Endothelial cell (in vitro differentiated cells): ENCODE measurements at regions not wholly inside any gene's neighbourhood (a gene's known extent, or its start where the extent isn't known, plus 50 kb on each side); places are given as distances from the start of the nearest gene placed in this dataset.

Source experiments
- DNase-seq: peaks from one replicate; pipeline ENCODE4 v3.0.0; 2021; ENCODE audit warnings: low spot score
- H3K27ac Mint-ChIP-seq: one replicate; pipeline ENCODE4 v1.8.0; 2021; ENCODE audit warnings: mixed read lengths, inconsistent platforms; ENCODE audit not compliant: unreplicated experiment
- H3K27me3 Mint-ChIP-seq: one replicate; pipeline ENCODE4 v1.8.0; 2021; ENCODE audit warnings: mild to moderate bottlenecking, moderate library complexity, mixed read lengths, inconsistent platforms; ENCODE audit not compliant: unreplicated experiment
- H3K36me3 Mint-ChIP-seq: one replicate; pipeline ENCODE4 v1.8.0; 2021; ENCODE audit warnings: mild to moderate bottlenecking, low read depth, mixed read lengths, inconsistent platforms; ENCODE audit not compliant: unreplicated experiment
- H3K4me1 Mint-ChIP-seq: one replicate; pipeline ENCODE4 v1.8.0; 2021; ENCODE audit warnings: mild to moderate bottlenecking, mixed read lengths, inconsistent platforms; ENCODE audit not compliant: unreplicated experiment
- H3K4me3 Mint-ChIP-seq: one replicate; pipeline ENCODE4 v1.8.0; 2021; ENCODE audit warnings: mild to moderate bottlenecking, mixed read lengths, inconsistent platforms; ENCODE audit not compliant: unreplicated experiment
- H3K9me3 Mint-ChIP-seq: one replicate; pipeline ENCODE4 v1.8.0; 2021; ENCODE audit warnings: mixed read lengths, inconsistent platforms; ENCODE audit not compliant: unreplicated experiment
- CTCF ChIP-seq: fragments of 200-600 bp; sonication (generic); IDR thresholded peaks from one replicate; pipeline ENCODE4 v1.5.0; 2021; ENCODE audit warnings: antibody characterized with exemption; ENCODE audit not compliant: unreplicated experiment

- Mint-ChIP-seq H3K27me3 (peaks cover 1% of the 10 kb centered on the region), H3K4me3 (no peak overlapping the region), H3K9me3 (no peaks in the 10 kb centered on the region), H3K36me3 (no peaks in the 10 kb centered on the region), H3K27ac (no peak overlapping the region), H3K4me1 (no peaks in the 10 kb centered on the region)
- no peak for DNase-seq
- no peak for TF ChIP-seq CTCF
Observed at GRCh38 chr9:1416261-1416660, 366.1 kb downstream of the DMRT2 start.

- Mint-ChIP-seq H3K4me1 (no peaks in the 10 kb centered on the region), H3K27me3 (peaks cover 1% of the 10 kb centered on the region), H3K9me3 (no peaks in the 10 kb centered on the region), H3K36me3 (no peaks in the 10 kb centered on the region), H3K4me3 (no peak overlapping the region), H3K27ac (no peak overlapping the region)
- no peak for DNase-seq
- no peak for TF ChIP-seq CTCF
Observed at GRCh38 chr9:1421436-1421835, 371.3 kb downstream of the DMRT2 start.

DNA sequence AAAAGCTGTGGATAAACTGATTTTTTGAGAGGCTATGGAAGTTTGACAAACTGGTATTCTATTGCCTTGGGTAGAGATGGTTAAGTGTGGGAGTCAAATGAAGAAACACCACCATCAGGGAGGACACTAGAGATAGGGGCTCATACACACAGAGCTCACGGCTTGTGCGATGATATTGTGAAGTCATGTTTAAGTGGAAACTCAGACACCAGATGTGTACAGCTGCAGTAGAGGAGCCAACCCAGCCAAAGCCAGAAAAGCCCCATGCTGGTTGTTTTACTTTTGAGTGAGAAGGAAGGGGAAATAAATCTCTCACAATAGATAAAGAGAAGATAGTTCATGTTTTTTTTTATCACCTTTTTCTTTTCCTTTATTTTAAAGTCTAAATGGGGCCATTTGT is 377.7 kb downstream of the DMRT2 start:
- no peak overlapping the region for H3K27ac Mint-ChIP-seq
- no peak for TF ChIP-seq CTCF
- no peak overlapping the region for H3K4me3 Mint-ChIP-seq
- no peaks in the 10 kb centered on the region for H3K4me1 Mint-ChIP-seq
- no peak for DNase-seq
- H3K36me3 Mint-ChIP-seq: no peaks in the 10 kb centered on the region
- H3K27me3 Mint-ChIP-seq: no peaks in the 10 kb centered on the region
- no peaks in the 10 kb centered on the region for H3K9me3 Mint-ChIP-seq

DNA sequence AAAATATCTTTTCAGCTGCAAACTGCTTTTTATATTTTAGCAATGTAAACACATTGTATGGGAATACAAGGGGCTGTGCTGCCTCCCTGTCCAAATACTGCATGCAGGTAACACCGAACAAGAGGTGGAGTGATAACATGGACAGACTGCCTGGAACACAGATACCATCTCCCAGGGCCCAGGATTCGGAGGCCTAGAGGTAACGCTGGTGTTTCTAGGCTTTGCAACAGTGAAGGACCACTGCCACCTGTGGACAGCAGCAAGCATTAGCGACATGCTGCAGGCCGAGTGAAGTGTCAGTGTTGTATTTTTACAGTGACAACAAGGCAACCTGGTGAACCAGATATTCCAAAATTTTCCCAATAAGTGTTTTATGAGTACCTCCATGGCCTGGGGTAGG is 379.1 kb downstream of the DMRT2 start:
- Mint-ChIP-seq H3K4me3 (no peak overlapping the region), H3K27me3 (no peaks in the 10 kb centered on the region), H3K9me3 (no peaks in the 10 kb centered on the region), H3K36me3 (no peaks in the 10 kb centered on the region), H3K27ac (no peak overlapping the region), H3K4me1 (no peaks in the 10 kb centered on the region)
- DNase-seq: peak; percentile 41
- no peak for TF ChIP-seq CTCF

- DNase-seq: no peak
- Mint-ChIP-seq H3K4me1 (no peaks in the 10 kb centered on the region), H3K4me3 (no peak overlapping the region), H3K36me3 (no peaks in the 10 kb centered on the region), H3K9me3 (no peaks in the 10 kb centered on the region), H3K27me3 (no peaks in the 10 kb centered on the region), H3K27ac (no peak overlapping the region)
- no peak for TF ChIP-seq CTCF
Observed at GRCh38 chr9:1431461-1431860, 381.3 kb downstream of the DMRT2 start.
